Heart left ventricle (tissue), 16 donors: ENCODE measurements at regions not wholly inside any gene's neighbourhood (a gene's known extent, or its start where the extent isn't known, plus 50 kb on each side); places are given as distances from the start of the nearest gene placed in this dataset.
A peak's percentile ranks its signal among the peaks of the same experiment; 100 is the strongest.

Source experiments
- ATAC-seq, 4 donors: fragments of 200-7000 bp; cut with Tn5 transposase; one replicate each; pipeline ENCODE4 v1.9.1; 2020 to 2022; ENCODE audit warnings: moderate library complexity in 4 of 4, mild to moderate bottlenecking in 3 of 4, moderate number of reproducible peaks in 1 of 4
- DNase-seq, 5 donors: peaks; one replicate each; pipeline ENCODE4 v3.0.0-alpha.2; 2020
- H3K27ac ChIP-seq, 12 donors: fragments of 200-600 bp; sonication (generic) in 4 of 12; one replicate each; pipeline versions ENCODE4 v1.5.0 to v1.8.0; 2016 to 2022; ENCODE audit warnings: mild to moderate bottlenecking in 2 of 12
- H3K27me3 ChIP-seq, 9 donors: fragments of 200-600 bp; sonication (generic) in 2 of 9; one replicate each; pipeline versions ENCODE4 v1.5.1 to v1.8.0; 2016 to 2022; ENCODE audit warnings: mild to moderate bottlenecking in 3 of 9
- H3K36me3 ChIP-seq, 9 donors: fragments of 200-600 bp; sonication (generic) in 2 of 9; one replicate each; pipeline versions ENCODE4 v1.5.0 to v1.8.0; 2018 to 2022; ENCODE audit warnings: mild to moderate bottlenecking in 2 of 9
- H3K4me1 ChIP-seq, 12 donors: fragments of 200-600 bp; sonication (generic) in 4 of 12; one replicate each; pipeline versions ENCODE4 v1.5.0 to v1.8.0; 2016 to 2022; ENCODE audit warnings: mild to moderate bottlenecking in 3 of 12
- H3K4me3 ChIP-seq, 12 donors: fragments of 200-600 bp; sonication (generic) in 4 of 12; one replicate each; pipeline versions ENCODE4 v1.5.0 to v1.8.0; 2017 to 2022; ENCODE audit warnings: mild to moderate bottlenecking in 9 of 12, moderate library complexity in 4 of 12
- H3K9me3 ChIP-seq, 12 donors: fragments of 200-600 bp; sonication (generic) in 4 of 12; one replicate each; pipeline versions ENCODE4 v1.5.0 to v1.8.0; 2016 to 2022; ENCODE audit warnings: mild to moderate bottlenecking in 1 of 12
- CTCF ChIP-seq, 12 donors: fragments of 200-600 bp; sonication (generic) in 4 of 12; IDR thresholded peaks; one replicate each; pipeline versions ENCODE4 v1.5.0 to v1.8.0; 2018 to 2022; ENCODE audit warnings: antibody characterized with exemption in 12 of 12, mild to moderate bottlenecking in 5 of 12
- POLR2A ChIP-seq, 2 donors: fragments of 450-650 bp; IDR thresholded peaks; one replicate each; pipeline ENCODE4 v1.6.1; 2017; ENCODE audit warnings: antibody characterized with exemption in 2 of 2, mild to moderate bottlenecking in 2 of 2, moderate library complexity in 2 of 2
- WGBS, 4 donors: extraction: QIAGEN DNeasy Blood & Tissue Kit in 2 of 4; methylation state at CpG; one replicate each; pipeline versions ENCODE4 v1.1.5 to v1.1.7; 2013 to 2018; 5-methylcytosine and 5-hydroxymethylcytosine counted together
- intact Hi-C, 10 donors: fragments of 100-400 bp; cut with DNase I; formaldehyde crosslinking; loops; one replicate each; pipeline versions ENCODE4 v1.11.1 to v1.14.2; 2022
- donor health status: ischemic (EF 13 %, LVEDD 7.1; RV severe dilation, severe dysfunction).
- donor health status: healthy with polysubstance abuse.
- donor health status: DM: no; HTN: yes; CAD: no.
- donor health status: DM: no; HTN: no; CAD: no.
- donor health status: ischemic (EF 25% LVEDD 6.9; RV normal size, moderate dysfunction).
- donor health status: ischemic (EF 25% LVEDD 5.7; RV mildly dilated, moderate dysfunction).
- donor health status: healthy.
- donor health status: DM: yes; HTN: yes; CAD: no.
- donor health status: ischemic (EF 35%, LVEDD 5.7; RV mildly dilated, moderate dysfunction).
- donor health status: nonischemic (EF 11% LVEDD 7.7; RV severe dilation, severe dysfunction).
- donor health status: DM: yes; HTN: yes; CAD: no.
- donor health status: PGD.
- donor health status: ischemic (EF 29% LVEDD 5.4; RV normal size, mild dysfunction).
- donor health status: nonischemic (EF 23%, LVEDD 6.1; RV moderate dilation, normal function).

GRCh38 chr12:67910360-67911274 lies 78.6 kb upstream of the IFNG-AS1 start:
- WGBS, 4 donors: 51 to 61% (median 53%) methylated on average over 13 to 14 of the region's 14 CpGs
- DNase-seq (peak in 2 of 5 donors; percentile 41 to 44), ATAC-seq (peak; percentile 61 to 83 (median 74))
- Histone ChIP-seq H3K9me3 (no peaks in the 10 kb centered on the region), H3K27ac (peak overlapping the region; percentile 44 to 90 (median 74)), H3K36me3 (no peaks in the 10 kb centered on the region), H3K27me3 (no peaks in the 10 kb centered on the region), H3K4me1 (peaks cover 0 to 18% (median 0%) of the 10 kb centered on the region in 12 donors), H3K4me3 (peak overlapping the region in 3 of 12 donors; percentile 5 to 14 (median 6))
- TF ChIP-seq POLR2A (IDR thresholded peaks at IDR 0.05) (no peak), CTCF (IDR thresholded peaks at IDR 0.05) (no peak)
- intact Hi-C loops: no loop called here

- H3K36me3 ChIP-seq: no peaks in the 10 kb centered on the region
- intact Hi-C loops: no loop called here
- no peaks in the 10 kb centered on the region for H3K9me3 ChIP-seq
- DNase-seq (peak in 4 of 5 donors; percentile 65 to 80 (median 73)), ATAC-seq (peak; percentile 94 to 98 (median 96))
- no peaks in the 10 kb centered on the region for H3K27me3 ChIP-seq
- peak overlapping the region in 3 of 12 donors; percentile 5 to 14 (median 6) for H3K4me3 ChIP-seq
- TF ChIP-seq POLR2A (IDR thresholded peaks at IDR 0.05) (no peak), CTCF (IDR thresholded peaks at IDR 0.05) (no peak)
- peaks cover 0 to 18% (median 0%) of the 10 kb centered on the region in 12 donors for H3K4me1 ChIP-seq
- 40 to 52% (median 47%) methylated on average over 5 of the region's 5 CpGs for WGBS, 4 donors
- peak overlapping the region; percentile 44 to 90 (median 74) for H3K27ac ChIP-seq
These were observed 78.0 kb upstream of the IFNG-AS1 start for GRCh38 chr12:67911275-67911600.

GRCh38 chr12:67911789-67912188 lies 77.5 kb upstream of the IFNG-AS1 start:
- H3K9me3 ChIP-seq: no peaks in the 10 kb centered on the region
- peak in 2 of 4 donors; percentile 14 to 50 for ATAC-seq
- H3K4me3 ChIP-seq: no peak overlapping the region
- intact Hi-C loops: no loop called here
- H3K4me1 ChIP-seq: peaks cover 0 to 18% (median 0%) of the 10 kb centered on the region in 12 donors
- no peaks in the 10 kb centered on the region for H3K36me3 ChIP-seq
- DNase-seq: no peak
- WGBS, 4 donors: 49 to 56% (median 53%) methylated on average over 3 of the region's 3 CpGs
- H3K27me3 ChIP-seq: no peaks in the 10 kb centered on the region
- H3K27ac ChIP-seq: peak overlapping the region; percentile 44 to 90 (median 74)
- no peak for TF ChIP-seq POLR2A (IDR thresholded peaks at IDR 0.05)
- no peak for TF ChIP-seq CTCF (IDR thresholded peaks at IDR 0.05)

GRCh38 chr12:67915335-67915851 lies 73.9 kb upstream of the IFNG-AS1 start:
- 91 to 95% (median 92%) methylated on average over 6 of the region's 6 CpGs for WGBS, 4 donors
- Histone ChIP-seq H3K4me1 (peaks cover 0 to 16% (median 0%) of the 10 kb centered on the region in 12 donors), H3K27me3 (no peaks in the 10 kb centered on the region), H3K9me3 (no peaks in the 10 kb centered on the region), H3K36me3 (no peaks in the 10 kb centered on the region), H3K27ac (no peak overlapping the region), H3K4me3 (no peak overlapping the region)
- intact Hi-C loops: no loop called here
- DNase-seq (no peak), ATAC-seq (no peak)
- TF ChIP-seq CTCF (IDR thresholded peaks at IDR 0.05) (no peak), POLR2A (IDR thresholded peaks at IDR 0.05) (no peak)
